Ecto neural progenitor cell (in vitro differentiated cells): ENCODE measurements at regions not wholly inside any gene's neighbourhood (a gene's known extent, or its start where the extent isn't known, plus 50 kb on each side); places are given as distances from the start of the nearest gene placed in this dataset.

Experiments
- DNase-seq: peaks from one replicate; pipeline ENCODE4 v3.0.0-alpha.2; 2018; ENCODE audit warnings: low spot score

GRCh38 chr6:56345376-56345995, 98.1 kb upstream of the COL21A1 start:
- DNase-seq, result no peak

- no peak for DNase-seq
Observed at GRCh38 chr6:56343295-56343694, 95.9 kb upstream of the COL21A1 start.

GRCh38 chr6:56339524-56339923, 92.1 kb upstream of the COL21A1 start:
- DNase-seq, result no peak

DNA sequence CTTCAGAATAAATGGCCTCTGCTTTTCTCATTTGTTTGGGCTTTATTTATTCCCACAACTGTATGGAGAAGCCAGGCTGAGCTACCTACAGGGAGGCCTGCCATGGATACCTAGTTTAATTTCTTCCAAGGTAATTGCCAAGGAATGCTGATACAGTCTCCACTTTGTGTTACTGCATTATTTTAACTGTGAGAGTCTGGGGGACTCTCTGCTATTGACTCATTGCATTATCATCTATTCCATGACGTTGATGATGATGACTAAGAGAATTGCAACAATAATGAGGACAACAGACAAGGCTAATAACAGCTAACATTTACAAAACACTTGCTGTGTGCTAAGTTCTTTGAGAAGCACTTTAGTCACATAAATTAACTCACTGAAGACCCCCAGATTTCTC, 88.3 kb upstream of the COL21A1 start:
- no peak for DNase-seq

DNA sequence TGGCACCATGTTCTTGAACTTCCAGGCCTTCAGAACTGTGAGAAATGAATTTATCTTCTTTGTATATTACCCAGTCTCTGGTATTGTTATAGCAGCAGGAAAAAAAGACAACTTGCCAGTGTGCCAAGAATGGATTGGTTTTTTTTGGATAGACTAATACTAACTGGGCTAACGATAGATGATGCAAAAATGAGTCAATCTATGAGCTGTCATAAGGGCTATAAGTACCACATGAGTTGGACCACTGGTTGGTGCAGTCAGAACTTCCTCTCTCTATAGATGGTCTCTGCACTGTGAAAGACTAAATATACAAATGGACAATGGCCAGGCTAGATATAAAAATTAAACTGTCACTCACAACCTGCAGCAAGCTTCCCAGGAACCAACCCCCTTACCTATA, 87.6 kb upstream of the COL21A1 start:
- no peak for DNase-seq

DNA sequence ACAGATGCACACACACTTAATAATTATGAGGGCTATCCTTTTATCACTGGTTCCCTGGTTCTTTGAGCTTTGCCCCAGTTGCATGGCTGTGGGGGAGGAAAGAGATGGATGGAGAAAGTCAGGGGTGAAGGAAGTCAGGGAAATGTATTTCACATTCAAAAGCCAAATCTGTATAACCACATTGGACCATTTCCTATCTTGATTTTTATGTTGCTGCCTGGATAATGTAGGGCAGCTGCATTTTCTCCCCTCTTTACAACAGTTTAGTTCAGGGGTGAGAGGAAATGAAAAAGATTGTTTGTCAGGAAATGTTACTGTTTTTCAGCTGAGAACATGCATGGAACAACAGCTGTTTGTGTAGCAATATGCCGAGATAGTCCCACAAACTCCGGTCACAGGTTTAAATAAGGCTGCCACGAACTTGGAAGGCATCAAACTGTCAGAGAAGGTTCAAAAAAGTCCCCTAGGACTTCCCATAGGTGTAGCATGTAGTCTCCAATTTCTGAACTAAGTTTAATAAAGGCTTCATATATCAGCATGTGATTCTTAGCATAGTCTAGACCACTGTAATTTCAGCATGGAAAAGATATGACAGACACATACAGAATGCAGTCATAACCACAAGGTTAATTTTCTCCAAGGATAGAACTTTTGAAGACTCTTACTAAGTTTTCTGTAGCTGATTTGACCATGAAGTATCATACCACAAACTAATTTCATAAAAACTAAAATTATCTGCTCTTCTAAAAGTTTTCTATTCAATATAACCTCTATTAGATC, 82.1 kb upstream of the COL21A1 start:
- DNase-seq, result no peak

DNA sequence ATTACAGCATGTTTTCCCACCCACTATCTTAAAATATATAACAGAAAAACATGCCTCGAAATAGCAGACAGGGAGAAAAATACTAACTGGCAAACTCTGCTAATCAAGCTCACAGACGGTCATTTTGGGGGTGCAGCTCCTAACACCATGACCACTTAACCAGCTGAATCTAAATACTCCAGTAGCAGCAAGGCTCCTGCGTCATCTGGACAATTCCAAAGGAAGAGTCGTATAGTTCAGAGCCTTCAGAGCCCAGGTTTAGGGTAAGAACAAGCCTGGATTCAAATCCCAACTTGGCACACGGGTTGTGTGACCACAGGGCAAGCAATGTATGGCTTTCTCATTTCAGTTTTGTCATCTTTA, 81.3 kb upstream of the COL21A1 start:
- no peak for DNase-seq

DNA sequence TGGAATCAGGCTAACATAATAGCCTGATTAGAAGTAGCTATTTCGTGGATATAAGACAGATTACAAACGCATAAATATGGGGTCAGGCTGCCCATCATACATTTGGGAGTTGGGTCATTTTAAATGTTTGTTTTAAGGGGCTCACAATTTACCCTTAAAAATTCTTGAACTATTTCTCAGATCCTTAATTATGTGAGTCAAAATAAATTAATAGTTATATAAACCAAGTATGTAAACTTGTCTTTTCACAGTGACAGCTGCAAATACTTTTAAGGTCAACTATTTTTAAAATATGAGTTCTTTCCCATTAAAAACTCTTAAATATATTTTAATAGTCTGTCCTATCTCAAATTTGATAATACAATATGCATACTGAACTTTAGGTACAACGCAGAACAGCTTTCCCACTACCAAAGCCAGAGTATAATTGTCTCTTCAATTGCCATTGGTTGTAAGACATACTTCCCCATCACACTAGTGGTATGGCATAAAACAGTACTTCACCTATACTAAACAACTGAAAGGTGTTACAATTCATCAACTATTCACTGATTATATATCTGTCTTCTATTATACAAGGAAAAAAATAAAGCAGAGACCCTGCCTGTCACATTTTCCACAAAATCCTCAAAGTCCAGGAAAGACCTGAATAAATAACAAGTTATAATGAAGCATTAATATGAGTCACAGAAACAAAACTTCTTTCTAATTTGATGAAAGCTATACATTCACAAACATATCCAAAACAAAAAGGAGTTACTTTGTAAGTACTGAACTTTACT, 80.8 kb upstream of the COL21A1 start:
- no peak for DNase-seq

GRCh38 chr6:56324396-56324795, 77.0 kb upstream of the COL21A1 start:
- no peak for DNase-seq

- DNase-seq, result no peak
Observed at GRCh38 chr6:56318851-56319250, 71.5 kb upstream of the COL21A1 start.

DNA sequence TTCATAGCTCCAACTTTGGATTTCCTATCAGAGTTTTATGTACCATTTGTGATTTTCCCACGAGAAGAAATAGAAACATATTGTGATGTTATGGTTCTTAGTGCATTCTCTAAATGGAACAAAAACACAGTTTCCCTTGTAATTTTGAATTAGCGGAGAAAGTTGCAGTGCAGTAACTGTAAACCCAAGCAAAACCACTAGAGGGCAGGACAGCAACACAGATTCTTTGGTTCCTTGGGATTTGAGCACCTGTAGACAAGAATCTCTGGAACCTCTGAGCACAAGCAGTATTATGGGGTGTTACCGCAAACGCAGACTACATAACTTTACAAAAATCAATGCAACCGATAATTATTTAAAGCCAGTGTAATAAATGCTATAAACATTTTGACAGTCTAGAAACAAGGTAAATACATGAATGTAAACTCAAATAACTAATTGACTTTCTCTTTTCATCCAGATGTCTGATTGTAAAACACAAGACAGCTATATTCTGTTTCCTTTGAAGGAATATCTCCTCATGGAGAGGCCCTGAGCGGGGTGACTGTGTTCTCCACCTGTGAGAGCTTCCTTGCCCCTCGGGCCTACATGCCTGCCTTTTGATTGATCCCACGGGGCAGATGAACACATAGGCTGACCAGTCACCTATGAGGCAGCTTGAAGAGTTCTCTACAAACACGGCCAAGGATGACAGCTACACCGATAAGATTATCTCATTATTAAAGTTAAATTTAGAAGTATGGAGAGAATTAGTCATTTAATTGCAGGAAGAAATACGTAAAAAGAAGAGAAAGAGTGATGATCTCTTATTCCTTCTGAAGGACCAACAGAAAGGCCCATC, 67.5 kb upstream of the COL21A1 start:
- no peak for DNase-seq

- no peak for DNase-seq
Observed at GRCh38 chr6:56311533-56312448, 64.4 kb upstream of the COL21A1 start.

- no peak for DNase-seq
Observed at GRCh38 chr6:56311061-56311460, 63.7 kb upstream of the COL21A1 start.

GRCh38 chr6:56310241-56310640, 62.9 kb upstream of the COL21A1 start:
- no peak for DNase-seq

DNA sequence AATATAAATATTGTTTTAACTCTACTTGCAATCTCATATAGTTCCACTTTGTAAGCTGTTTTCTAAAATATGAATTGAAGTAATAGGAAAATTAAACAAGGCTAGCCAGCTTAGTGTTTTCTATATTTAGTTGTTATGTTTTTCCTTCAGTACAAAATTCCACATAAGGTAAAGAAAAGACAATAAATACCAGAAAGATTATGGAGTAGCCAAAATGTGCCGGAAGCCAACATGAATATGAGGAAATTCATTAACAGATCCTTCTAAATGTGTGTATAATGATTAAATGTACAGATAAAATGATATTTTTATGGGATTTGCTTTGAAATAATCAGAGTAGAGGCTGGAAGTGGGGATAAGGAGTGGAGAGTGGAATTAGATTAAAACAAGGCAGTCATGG, 52.5 kb upstream of the COL21A1 start:
- no peak for DNase-seq

- DNase-seq, result no peak
Observed at GRCh38 chr6:56297022-56297989, 49.9 kb upstream of the COL21A1 start.
